Keratinocyte (primary cell): ENCODE measurements at regions not wholly inside any gene's neighbourhood (a gene's known extent, or its start where the extent isn't known, plus 50 kb on each side); places are given as distances from the start of the nearest gene placed in this dataset.

Source experiments
- DNase-seq: peaks from one replicate; pipeline ENCODE4 v3.0.0-alpha.2; 2011; ENCODE audit warnings: low read depth, missing footprints, low spot score
- FAIRE-seq: peaks from 2 replicates; lab custom pipeline; 2011; peaks lifted over from hg19 to GRCh38; lab: Jason Lieb, UNC
- H2AFZ ChIP-seq: 2 replicates; pipeline ENCODE4 v1.6.0; 2012; ENCODE audit warnings: low read length, control low read depth, inconsistent platforms; ENCODE audit not compliant: control insufficient read depth
- H3K27ac ChIP-seq: 2 replicates; pipeline ENCODE4 v1.5.1; 2011; ENCODE audit warnings: low read length; ENCODE audit not compliant: control insufficient read depth, insufficient read depth
- H3K27me3 ChIP-seq: 3 replicates; pipeline ENCODE4 v1.6.0; 2011; ENCODE audit warnings: low read length; ENCODE audit not compliant: control insufficient read depth, insufficient read depth; ENCODE audit errors: extremely low read depth
- H3K36me3 ChIP-seq, 2 experiments: 2 replicates in 1 of 2; 3 replicates in 1 of 2; pipeline ENCODE4 v1.5.1; 2011; ENCODE audit warnings: low read length in 2 of 2, mild to moderate bottlenecking in 1 of 2; ENCODE audit not compliant: control insufficient read depth in 2 of 2, insufficient read depth in 2 of 2; ENCODE audit errors: extremely low read depth in 1 of 2
- H3K4me1 ChIP-seq: 3 replicates; pipeline ENCODE4 v1.5.1; 2011; ENCODE audit warnings: low read length; ENCODE audit not compliant: control insufficient read depth, insufficient read depth; ENCODE audit errors: extremely low read depth
- H3K4me2 ChIP-seq: 3 replicates; pipeline ENCODE4 v1.6.0; 2011; ENCODE audit warnings: low read depth, low read length; ENCODE audit not compliant: control insufficient read depth, insufficient read depth; ENCODE audit errors: extremely low read depth
- H3K4me3 ChIP-seq, 3 experiments: fragments of 200-600 bp in 1 of 3; sonication (generic) in 1 of 3; 2 replicates in 2 of 3; 3 replicates in 1 of 3; pipeline ENCODE4 v1.5.1; 2011 to 2016; ENCODE audit warnings: low read length in 3 of 3, mild to moderate bottlenecking in 3 of 3, control low read depth in 2 of 3, inconsistent platforms in 1 of 3, low read depth in 1 of 3, mixed read lengths in 1 of 3, mixed run types in 1 of 3, moderate library complexity in 1 of 3; ENCODE audit not compliant: control insufficient read depth in 2 of 3, insufficient read depth in 2 of 3; ENCODE audit errors: extremely low read depth in 1 of 3
- H3K79me2 ChIP-seq: 2 replicates; pipeline ENCODE4 v1.6.0; 2012; ENCODE audit warnings: low read length; ENCODE audit not compliant: control insufficient read depth, insufficient read depth
- H3K9ac ChIP-seq: 3 replicates; pipeline ENCODE4 v1.6.0; 2011; ENCODE audit warnings: low read length; ENCODE audit not compliant: control insufficient read depth, insufficient read depth; ENCODE audit errors: extremely low read depth
- H3K9me1 ChIP-seq: 3 replicates; pipeline ENCODE4 v1.6.0; 2011; ENCODE audit warnings: low read length; ENCODE audit not compliant: control insufficient read depth, insufficient read depth; ENCODE audit errors: extremely low read depth
- H3K9me3 ChIP-seq: 2 replicates; pipeline ENCODE4 v1.5.1; 2012; ENCODE audit warnings: low read depth, low read length; ENCODE audit not compliant: control insufficient read depth
- H4K20me1 ChIP-seq: 3 replicates; pipeline ENCODE4 v1.6.0; 2011; ENCODE audit warnings: low read length; ENCODE audit not compliant: control insufficient read depth, insufficient read depth; ENCODE audit errors: extremely low read depth
- EZH2 ChIP-seq: IDR thresholded peaks from one replicate; pipeline ENCODE4 v1.6.1; 2012; ENCODE audit warnings: inconsistent platforms, mild to moderate bottlenecking, low read length, moderate library complexity
- dilution Hi-C: fragments of 300-500 bp; cut with MboI; formaldehyde crosslinking; loops from one replicate; pipeline ENCODE4 v1.7.0; 2020; ENCODE audit warnings: low sequenced_read_pairs; ENCODE audit not compliant: extremely low pct_ligation_motif_present
- TF ChIP-seq, protein P1 (sequence below), 3 experiments: IDR thresholded peaks in 1 of 3; conservative IDR thresholded peaks in 1 of 3; optimal IDR thresholded peaks in 1 of 3; 2 replicates in 2 of 3; 3 replicates in 1 of 3; pipeline versions ENCODE3 to v1.5.1; 2011; ENCODE audit warnings: low read length in 3 of 3, mild to moderate bottlenecking in 3 of 3, moderate library complexity in 2 of 3, control low read depth in 1 of 3, inconsistent platforms in 1 of 3; ENCODE audit not compliant: insufficient read depth in 2 of 3; ENCODE audit errors: extremely low read depth in 1 of 3

DNA sequence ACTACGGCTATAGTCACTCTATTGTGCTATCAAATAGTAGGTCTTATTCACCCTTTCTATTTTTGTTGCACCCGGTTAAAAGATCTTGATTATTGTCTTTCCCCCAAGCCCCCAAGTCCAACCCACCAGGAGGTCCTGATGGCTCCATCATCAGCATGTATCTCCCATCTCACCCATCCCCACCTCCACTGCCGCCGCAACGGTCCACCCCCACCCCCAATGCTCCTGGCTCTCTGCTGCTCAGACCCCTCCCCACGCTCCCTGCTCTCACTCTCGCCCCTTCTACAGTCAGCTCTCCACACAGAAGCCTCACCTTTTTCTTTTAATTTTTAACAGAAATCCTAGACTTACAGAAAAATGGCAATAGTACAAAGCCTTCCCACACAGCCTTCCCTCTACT, 51.5 kb upstream of the SH3PXD2B start:
- Histone ChIP-seq H4K20me1 (no peaks in the 10 kb centered on the region), H3K4me1 (no peaks in the 10 kb centered on the region), H3K9me3 (no peaks in the 10 kb centered on the region), H3K27me3 (no peaks in the 10 kb centered on the region), H3K4me2 (no peak overlapping the region), H3K9ac (no peak overlapping the region), H3K36me3 (no peaks in the 10 kb centered on the region), H3K79me2 (no peaks in the 10 kb centered on the region), H3K4me3 (no peak overlapping the region), H3K27ac (no peak overlapping the region), H2AFZ (no peak overlapping the region), H3K9me1 (no peaks in the 10 kb centered on the region)
- dilution Hi-C loops, result no loop called here
- FAIRE-seq (no peak), DNase-seq (no peak)
- TF ChIP-seq, protein P1, sequence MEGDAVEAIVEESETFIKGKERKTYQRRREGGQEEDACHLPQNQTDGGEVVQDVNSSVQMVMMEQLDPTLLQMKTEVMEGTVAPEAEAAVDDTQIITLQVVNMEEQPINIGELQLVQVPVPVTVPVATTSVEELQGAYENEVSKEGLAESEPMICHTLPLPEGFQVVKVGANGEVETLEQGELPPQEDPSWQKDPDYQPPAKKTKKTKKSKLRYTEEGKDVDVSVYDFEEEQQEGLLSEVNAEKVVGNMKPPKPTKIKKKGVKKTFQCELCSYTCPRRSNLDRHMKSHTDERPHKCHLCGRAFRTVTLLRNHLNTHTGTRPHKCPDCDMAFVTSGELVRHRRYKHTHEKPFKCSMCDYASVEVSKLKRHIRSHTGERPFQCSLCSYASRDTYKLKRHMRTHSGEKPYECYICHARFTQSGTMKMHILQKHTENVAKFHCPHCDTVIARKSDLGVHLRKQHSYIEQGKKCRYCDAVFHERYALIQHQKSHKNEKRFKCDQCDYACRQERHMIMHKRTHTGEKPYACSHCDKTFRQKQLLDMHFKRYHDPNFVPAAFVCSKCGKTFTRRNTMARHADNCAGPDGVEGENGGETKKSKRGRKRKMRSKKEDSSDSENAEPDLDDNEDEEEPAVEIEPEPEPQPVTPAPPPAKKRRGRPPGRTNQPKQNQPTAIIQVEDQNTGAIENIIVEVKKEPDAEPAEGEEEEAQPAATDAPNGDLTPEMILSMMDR (optimal IDR thresholded peaks at IDR 0.05 in 1 of 3, IDR thresholded peaks at IDR 0.05 in 1 of 3, conservative IDR thresholded peaks at IDR 0.05 in 1 of 3; ENCODE audit: extremely low read depth in 1 of 3, insufficient read depth in 2 of 3, low read length in 3 of 3), result no peak
- TF ChIP-seq EZH2, result no peak

DNA sequence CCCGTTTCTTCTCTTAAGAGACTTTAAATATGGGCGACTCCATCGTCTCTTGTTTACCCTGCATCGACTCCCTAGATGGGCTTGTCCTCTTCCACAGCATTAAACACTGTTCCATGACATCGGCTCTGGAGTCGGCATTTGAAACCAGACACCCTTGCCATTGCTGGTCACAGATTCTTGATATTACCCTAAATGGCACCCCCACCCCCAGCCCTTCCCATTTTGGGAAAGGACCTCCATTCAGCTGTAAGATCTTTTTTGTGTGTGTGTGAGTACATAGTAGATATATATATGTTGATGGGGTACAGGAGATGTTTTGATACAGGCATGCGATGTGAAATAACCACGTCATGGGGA, 51.1 kb upstream of the SH3PXD2B start:
- H3K27me3 ChIP-seq, result no peaks in the 10 kb centered on the region
- H3K36me3 ChIP-seq, result no peaks in the 10 kb centered on the region
- H3K4me2 ChIP-seq, result no peak overlapping the region
- no peaks in the 10 kb centered on the region for H3K9me3 ChIP-seq
- H2AFZ ChIP-seq, result no peak overlapping the region
- H3K79me2 ChIP-seq, result no peaks in the 10 kb centered on the region
- dilution Hi-C loops, result no loop called here
- no peak overlapping the region for H3K9ac ChIP-seq
- no peak overlapping the region for H3K27ac ChIP-seq
- DNase-seq (no peak), FAIRE-seq (no peak)
- no peaks in the 10 kb centered on the region for H3K4me1 ChIP-seq
- no peaks in the 10 kb centered on the region for H4K20me1 ChIP-seq
- H3K4me3 ChIP-seq, result no peak overlapping the region
- H3K9me1 ChIP-seq, result no peaks in the 10 kb centered on the region
- TF ChIP-seq EZH2, result no peak
- TF ChIP-seq, protein P1 (optimal IDR thresholded peaks at IDR 0.05 in 1 of 3, IDR thresholded peaks at IDR 0.05 in 1 of 3, conservative IDR thresholded peaks at IDR 0.05 in 1 of 3; ENCODE audit: extremely low read depth in 1 of 3, insufficient read depth in 2 of 3, low read length in 3 of 3), result no peak
